GM21786 (cell line): ENCODE measurements at regions not wholly inside any gene's neighbourhood (a gene's known extent, or its start where the extent isn't known, plus 50 kb on each side); places are given as distances from the start of the nearest gene placed in this dataset.
"Not testable (repeated sequence)": the region's sequence is repeated elsewhere in the genome, so short reads cannot be mapped to it uniquely, and the experiment has no call there.

Experiments used
- ATAC-seq: cut with Tn5 transposase; IDR thresholded peaks from one replicate; pipeline ENCODE4 v1.9.1; 2021; ENCODE audit not compliant: unreplicated experiment

DNA sequence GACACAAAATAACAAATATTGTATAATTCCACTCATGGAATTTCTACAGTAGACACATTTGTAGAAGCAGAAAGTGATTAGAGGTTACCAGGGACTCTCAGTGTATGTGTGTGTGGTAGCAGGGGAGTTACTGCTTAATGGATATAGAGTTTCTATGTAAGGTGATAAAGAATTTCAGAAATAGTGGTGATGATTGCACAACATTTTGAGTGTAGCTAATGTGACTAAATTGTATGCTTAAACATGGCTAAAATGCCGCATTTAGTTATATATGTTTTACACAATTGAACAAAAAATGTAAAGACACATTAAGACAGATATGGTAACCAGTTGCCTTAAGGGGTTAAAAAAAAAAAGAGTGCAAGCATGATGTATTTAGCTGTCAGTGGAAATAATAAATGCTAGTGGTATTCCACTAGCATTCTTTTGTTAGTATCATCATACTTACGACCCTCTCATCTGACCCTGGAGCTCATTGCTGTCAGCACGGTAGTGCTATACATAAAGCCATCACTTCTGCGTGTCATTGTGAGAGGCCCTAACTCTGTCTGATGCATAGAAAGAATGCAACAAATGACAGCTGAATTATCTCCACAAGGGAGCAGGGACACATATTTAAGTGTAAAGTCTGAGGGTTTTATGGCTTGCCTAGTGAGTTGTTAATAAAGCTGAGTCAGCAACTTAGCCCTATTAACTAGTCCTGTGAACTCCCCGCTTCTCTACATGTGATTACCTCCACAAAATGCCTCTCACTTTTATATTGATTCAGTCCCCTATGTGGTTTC lies 134.1 kb upstream of the RXFP2 start:
- ATAC-seq = no peak

DNA sequence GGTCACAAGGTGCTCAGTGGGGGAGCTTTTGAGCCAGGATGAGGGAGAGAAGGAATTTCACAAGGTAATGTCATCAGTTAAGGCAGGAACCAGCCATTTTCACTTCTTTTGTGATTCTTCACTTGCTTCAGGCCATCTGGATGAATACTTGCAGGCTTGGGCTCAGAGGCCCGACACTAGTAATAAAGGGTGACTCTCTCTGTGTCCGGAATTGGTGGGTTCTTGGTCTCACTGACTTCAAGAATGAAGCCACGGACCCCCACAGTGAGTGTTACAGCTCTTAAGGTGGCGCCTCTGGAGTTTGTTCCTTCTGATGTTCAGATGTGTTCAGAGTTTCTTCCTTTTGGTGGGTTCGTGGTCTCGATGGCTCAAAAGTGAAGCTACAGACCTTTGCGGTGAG lies 131.8 kb upstream of the RXFP2 start:
- ATAC-seq = not testable (repeated sequence)

GRCh38 chr13:31608780-31609179 lies 130.5 kb upstream of the RXFP2 start:
- ATAC-seq = not testable (repeated sequence)

DNA sequence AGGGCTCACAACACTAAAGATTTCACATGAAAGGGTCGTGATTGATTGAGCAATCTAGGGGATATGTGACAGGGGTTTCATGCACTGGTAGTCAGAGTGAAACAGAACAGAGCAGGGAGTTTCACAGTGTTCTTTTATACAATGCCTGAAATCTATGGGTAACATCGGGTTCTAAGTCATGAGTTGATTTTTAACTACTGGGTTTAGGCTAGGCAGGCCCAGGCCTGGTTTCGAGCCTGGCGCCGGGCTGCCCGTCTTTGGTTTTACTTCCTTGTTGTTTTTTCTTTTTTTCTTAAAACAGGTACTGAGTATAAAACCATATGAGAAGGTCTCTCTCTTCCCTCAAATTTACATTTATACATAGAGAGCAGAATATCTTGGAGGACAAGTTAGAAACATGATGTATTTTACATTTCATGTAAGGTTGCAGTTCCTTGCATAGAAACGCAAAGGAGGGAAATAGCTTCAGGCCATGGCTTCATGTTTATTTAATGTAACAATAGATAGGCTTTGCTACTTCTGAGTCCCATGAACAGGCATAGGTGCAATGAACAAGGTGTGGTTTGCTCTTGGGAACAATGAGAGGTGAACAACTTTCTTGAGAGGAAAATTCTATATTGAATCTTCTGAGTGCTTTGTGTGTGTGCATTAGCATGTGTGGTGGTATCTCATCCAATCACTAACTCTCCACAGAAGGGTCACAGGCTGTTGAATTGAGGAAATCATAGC lies 128.9 kb upstream of the RXFP2 start:
- ATAC-seq = no peak

DNA sequence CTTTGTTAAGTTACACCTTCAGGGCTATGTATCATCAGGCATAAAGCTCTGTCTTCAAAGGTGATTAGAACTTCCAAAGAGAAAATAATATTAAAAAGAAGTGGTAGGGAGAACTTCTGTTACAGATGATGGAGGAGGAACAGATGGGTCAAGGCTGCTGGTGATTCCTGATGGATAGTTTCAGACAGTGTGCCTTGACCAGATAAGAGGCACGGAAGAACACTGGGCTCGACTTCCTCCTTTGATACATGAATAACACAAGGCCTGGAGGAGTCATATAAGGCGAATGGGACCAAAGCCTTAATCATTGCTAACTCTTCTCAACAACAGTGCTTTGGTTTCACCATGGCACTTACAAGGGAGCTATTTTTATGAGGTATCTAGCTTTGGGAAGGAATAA lies 128.1 kb upstream of the RXFP2 start:
- no peak for ATAC-seq

GRCh38 chr13:31614073-31614472 lies 125.3 kb upstream of the RXFP2 start:
- no peak for ATAC-seq

DNA sequence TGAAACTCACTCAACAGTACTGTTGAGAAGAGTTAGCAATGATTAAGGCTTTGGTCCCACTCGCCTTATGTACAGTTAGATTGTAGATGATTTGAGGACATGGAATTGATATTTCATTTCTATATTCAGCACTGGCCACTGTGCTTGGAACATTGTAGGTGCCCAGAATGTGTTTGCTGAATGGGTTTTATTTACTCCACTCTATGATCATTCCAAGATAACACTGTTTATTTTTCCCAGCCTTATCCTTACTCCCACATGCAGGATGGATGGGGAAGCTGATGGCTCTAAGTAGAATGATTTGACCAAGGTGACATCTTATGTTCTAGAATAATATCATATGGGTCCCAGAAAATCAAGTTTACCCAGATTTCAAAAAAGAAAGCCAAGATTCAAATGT lies 124.6 kb upstream of the RXFP2 start:
- no peak for ATAC-seq

DNA sequence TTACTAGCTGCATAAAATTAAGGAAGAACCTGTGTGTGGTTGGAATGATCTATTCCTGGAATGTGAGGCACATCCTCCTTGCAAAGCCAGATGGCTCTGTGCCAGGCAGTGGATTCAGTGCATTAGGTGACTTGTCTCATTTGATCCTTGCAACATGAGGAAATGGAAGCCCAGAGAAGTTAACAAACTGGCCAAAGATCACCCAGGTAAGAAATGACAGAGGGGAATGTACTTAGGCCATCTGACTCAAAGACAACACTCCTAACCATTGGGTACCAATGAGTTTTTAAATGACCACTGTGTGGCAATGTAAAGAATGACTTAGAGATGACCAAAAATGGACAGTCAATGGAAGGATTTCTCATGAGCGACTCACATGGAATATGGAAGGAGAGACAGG lies 114.2 kb upstream of the RXFP2 start:
- no peak for ATAC-seq

- ATAC-seq = no peak
Observed at GRCh38 chr13:31627097-31627845, 112.1 kb upstream of the RXFP2 start.

DNA sequence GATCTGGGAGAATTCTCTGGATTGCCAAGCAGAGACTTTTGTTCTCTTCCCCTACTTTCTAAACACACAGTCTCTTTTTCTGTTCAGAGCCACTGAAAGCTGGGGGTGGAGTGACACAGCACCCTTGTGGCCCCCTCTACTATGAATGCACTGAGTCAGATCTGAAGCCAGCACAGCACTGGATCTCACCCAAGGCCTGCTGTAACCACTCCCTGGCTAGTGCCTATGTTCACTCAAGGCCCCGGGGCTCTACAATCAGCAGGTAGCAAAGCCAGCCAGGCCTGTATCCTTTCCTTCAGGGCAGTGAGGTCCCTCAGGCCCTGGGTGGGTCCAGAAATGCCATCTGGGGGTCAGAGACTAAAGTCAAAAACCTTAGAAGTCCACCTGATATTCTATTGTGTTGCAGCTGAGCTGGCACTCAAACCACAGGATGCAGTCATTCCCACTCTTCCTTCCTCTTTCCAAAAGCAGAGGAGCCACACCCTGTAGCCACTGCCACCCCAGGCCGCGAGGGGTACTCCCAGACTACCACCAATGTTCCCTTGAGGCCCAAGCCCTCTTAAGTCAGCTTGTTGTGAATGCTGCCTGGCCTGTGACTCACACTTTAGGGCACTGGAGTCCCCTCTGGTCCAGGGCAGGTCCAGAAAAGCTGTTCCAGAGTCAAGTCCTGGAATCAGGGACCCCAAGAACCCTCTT lies 110.1 kb upstream of the RXFP2 start:
- no peak for ATAC-seq

DNA sequence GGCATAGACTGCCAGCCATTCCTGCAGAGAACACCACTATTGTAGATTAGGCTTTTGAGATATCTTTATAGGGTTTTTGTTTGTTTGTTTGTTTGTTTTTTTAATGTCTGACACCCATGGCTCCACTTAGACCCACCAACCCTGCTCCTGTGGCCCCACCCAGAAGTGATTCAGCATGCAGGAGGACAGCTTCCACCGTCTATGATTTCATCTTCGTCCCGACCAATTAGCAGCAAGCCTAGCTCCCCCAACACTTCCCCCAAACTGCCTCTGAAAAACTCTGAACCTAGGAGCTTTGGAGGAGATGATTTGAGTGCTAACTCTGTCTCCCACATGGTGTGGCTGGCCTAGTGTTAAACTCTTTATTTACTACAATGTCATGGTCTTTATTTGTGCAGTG lies 108.3 kb upstream of the RXFP2 start:
- no peak for ATAC-seq

GRCh38 chr13:31631746-31632145 lies 107.6 kb upstream of the RXFP2 start:
- no peak for ATAC-seq

- no peak for ATAC-seq
Observed at GRCh38 chr13:31638577-31638976, 100.7 kb upstream of the RXFP2 start.

DNA sequence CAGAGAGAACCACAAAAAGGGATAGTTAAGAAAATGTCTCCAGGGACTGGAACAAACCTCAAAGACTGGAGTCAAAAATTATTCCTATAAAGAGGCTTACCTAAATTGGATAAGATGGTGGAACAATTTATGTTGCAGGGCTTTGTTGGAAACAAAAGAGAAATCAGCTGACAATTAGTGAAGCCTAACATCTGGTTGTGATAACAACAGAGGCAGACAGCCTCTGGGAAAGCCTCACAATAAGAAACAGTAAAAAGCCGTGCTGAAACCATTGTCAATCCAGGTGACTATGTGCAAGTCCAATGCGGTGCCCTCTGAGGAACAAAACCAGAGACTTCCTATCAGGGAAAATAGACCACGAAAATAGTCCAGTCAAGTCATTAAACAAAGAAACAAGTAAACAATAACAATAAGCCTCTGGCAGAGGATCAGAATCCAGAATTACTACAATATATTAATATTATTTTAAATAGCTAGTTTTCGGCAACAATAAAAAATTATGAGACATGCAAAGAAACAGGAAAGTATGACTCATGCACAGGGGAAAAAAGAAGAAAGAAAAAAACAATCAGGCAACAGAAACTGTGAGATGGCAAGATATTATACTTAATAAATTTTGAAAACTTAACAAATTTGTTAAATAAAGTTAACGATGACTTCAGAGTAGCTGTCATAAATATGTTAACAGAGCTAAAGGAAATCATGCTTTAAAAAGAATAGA lies 99.7 kb upstream of the RXFP2 start:
- no peak for ATAC-seq

DNA sequence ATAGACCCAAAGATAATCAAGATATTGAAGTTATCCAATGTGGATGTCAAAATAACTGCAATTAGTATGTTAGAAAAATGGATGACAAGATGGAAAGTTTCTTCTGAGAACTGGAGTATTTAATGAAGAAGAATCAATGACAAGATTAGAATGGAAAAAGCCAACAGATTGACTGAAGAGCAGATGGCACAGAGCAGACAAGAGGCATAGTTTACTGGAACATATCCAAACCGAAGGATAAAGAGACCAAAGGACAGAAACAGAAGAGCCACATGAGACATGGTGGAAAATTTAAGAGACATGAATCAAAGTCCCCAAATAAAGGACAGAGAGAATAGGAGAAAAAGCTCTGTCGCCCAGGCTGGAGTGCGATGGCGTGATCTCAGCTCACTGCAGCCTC lies 89.6 kb upstream of the RXFP2 start:
- no peak for ATAC-seq

DNA sequence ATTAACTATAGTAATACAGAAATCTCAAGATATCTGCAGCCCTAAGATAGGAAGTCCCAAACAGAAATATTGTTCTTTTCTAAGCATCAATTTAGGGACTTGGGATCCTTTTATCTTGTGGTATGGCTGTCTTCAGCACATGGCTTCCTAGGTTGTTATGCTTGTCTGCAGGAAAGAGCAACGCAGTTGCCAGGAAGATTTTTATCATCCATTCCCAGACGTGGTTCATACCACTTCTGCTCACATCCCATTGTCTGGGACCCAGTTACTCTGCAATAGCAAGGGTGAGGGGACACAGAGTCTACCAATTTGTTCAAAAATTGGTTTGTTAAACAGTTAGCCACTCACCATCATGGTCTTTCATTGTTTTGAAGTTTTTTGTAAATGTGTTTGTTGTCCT lies 85.6 kb upstream of the RXFP2 start:
- ATAC-seq = no peak

DNA sequence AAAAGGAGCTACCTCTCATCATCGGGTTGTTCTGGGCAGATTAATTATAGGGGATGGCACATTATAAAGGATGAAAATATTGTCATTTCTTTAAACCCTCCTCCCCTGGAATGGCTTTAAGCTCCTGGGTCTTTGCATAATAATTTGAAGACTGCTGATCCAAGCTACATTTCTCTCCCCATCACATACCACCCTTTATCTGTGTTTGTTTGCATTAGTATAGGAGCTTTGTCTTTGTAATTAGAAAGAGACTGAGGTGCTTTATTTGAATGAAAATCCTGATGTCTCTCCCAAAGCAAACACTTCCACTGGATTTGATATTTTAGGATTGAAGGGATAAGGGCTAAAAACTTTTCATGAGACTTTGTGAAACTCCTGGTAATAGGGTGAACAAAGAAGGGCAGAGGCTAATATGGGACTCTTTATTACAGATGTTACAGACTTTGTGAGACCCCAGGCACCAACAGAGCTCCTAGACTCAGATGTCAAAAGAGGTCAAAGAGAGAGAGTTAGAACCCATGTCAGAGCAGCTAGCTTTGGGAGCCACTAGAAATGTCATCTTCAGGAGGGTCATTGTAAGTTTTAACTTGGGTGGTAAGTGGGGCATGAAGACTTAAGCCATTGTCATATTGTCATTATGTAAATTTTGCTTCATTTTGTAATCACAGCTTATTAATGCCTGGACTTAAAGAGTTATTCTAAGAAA lies 75.3 kb upstream of the RXFP2 start:
- no peak for ATAC-seq

DNA sequence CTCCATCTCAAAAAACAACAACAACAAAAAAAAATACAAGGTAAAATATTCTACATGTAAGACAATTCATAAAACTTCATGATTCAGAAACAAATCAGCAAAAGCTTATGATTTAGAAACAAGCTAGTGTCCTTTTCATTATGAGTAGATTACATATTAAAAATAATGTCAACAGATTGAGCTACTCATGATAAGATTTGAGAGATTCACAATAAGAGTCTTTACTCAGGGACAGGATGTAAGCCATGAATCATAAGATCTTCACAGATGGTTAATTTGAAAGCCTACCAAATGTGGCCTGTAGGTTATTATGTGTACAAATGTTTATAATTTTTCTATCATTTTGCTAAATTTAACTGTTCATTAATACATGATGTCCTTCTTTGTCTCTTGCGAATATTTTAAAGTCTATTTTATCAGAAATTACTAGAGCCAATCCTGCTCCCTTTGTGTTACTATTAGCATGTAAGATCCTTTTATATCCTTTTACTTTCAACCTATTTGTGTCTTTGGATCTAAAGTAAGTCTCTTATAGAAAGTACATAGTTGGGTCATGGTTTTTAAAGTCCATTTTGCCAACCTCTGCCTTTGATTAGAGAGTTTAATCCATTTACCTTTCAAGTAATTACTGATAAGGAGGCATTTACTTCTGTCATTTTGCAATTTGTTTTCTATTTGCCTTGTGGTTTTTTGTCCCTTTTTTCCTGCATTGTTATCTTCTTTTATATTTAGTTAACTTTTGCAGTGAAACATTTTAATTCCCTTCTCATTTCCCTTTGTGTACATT lies 68.3 kb upstream of the RXFP2 start:
- no peak for ATAC-seq

GRCh38 chr13:31674051-31674450 lies 65.3 kb upstream of the RXFP2 start:
- ATAC-seq = no peak
